ENCODE measurements at regions not wholly inside any gene's neighbourhood (a gene's known extent, or its start where the extent isn't known, plus 50 kb on each side); places are given as distances from the start of the nearest gene placed in this dataset.

GRCh38 chr13:105328212-105328611 lies 1207.2 kb downstream of the EFNB2 start:
- DNase-seq (ENCODE audit: low read depth) = no peak

GRCh38 chr13:105327581-105328126 lies 1207.8 kb downstream of the EFNB2 start:
- no peak for DNase-seq (ENCODE audit: low read depth)

- DNase-seq (ENCODE audit: low read depth) = no peak
Measured at GRCh38 chr13:105319875-105320274, 1215.6 kb downstream of the EFNB2 start.

GRCh38 chr13:105316731-105317130 lies 1218.7 kb downstream of the EFNB2 start:
- no peak for DNase-seq (ENCODE audit: low read depth)

- DNase-seq (ENCODE audit: low read depth) = no peak
Measured at GRCh38 chr13:105312906-105313305, 1222.6 kb downstream of the EFNB2 start.

- no peak for DNase-seq (ENCODE audit: low read depth)
Measured at GRCh38 chr13:105311094-105311493, 1224.4 kb downstream of the EFNB2 start.

GRCh38 chr13:105307776-105308175 lies 1227.7 kb downstream of the EFNB2 start:
- no peak for DNase-seq (ENCODE audit: low read depth)

GRCh38 chr13:105297839-105298238 lies 1237.6 kb downstream of the EFNB2 start:
- no peak for DNase-seq (ENCODE audit: low read depth)

- no peak for DNase-seq (ENCODE audit: low read depth)
Measured at GRCh38 chr13:105291987-105292386, 1243.5 kb downstream of the EFNB2 start.

- DNase-seq (ENCODE audit: low read depth) = no peak
Measured at GRCh38 chr13:105290596-105290995, 1244.9 kb downstream of the EFNB2 start.

- DNase-seq (ENCODE audit: low read depth) = no peak
Measured at GRCh38 chr13:105285526-105285925, 1249.9 kb downstream of the EFNB2 start.

- no peak for DNase-seq (ENCODE audit: low read depth)
Measured at GRCh38 chr13:105282406-105283285, 1252.8 kb downstream of the EFNB2 start.

GRCh38 chr13:105278943-105279381 lies 1256.5 kb downstream of the EFNB2 start:
- no peak for DNase-seq (ENCODE audit: low read depth)

- no peak for DNase-seq (ENCODE audit: low read depth)
Measured at GRCh38 chr13:105276571-105276970, 1258.9 kb downstream of the EFNB2 start.

GRCh38 chr13:105273665-105274222 lies 1261.7 kb downstream of the EFNB2 start:
- DNase-seq (ENCODE audit: low read depth) = no peak

- DNase-seq (ENCODE audit: low read depth) = peak; percentile 1
Measured at GRCh38 chr13:105272660-105273631, 1262.5 kb downstream of the EFNB2 start.

- DNase-seq (ENCODE audit: low read depth) = no peak
Measured at GRCh38 chr13:105266615-105267014, 1268.8 kb downstream of the EFNB2 start.

GRCh38 chr13:105262579-105262978 lies 1272.9 kb downstream of the EFNB2 start:
- DNase-seq (ENCODE audit: low read depth) = no peak

GRCh38 chr13:105259426-105259825 lies 1276.0 kb downstream of the EFNB2 start:
- DNase-seq (ENCODE audit: low read depth) = no peak

- no peak for DNase-seq (ENCODE audit: low read depth)
Measured at GRCh38 chr13:105255472-105255871, 1280.0 kb downstream of the EFNB2 start.

GRCh38 chr13:105251293-105251692 lies 1284.2 kb downstream of the EFNB2 start:
- DNase-seq (ENCODE audit: low read depth) = no peak

- no peak for DNase-seq (ENCODE audit: low read depth)
Measured at GRCh38 chr13:105247830-105248229, 1287.6 kb downstream of the EFNB2 start.

Measured in forelimb muscle (tissue), 1 donor.